HG03342 (cell line): ENCODE measurements at regions not wholly inside any gene's neighbourhood (a gene's known extent, or its start where the extent isn't known, plus 50 kb on each side); places are given as distances from the start of the nearest gene placed in this dataset.

ENCODE experiments used
- ATAC-seq: cut with Tn5 transposase; IDR thresholded peaks from one replicate; pipeline ENCODE4 v1.9.1; 2021; ENCODE audit warnings: mild to moderate bottlenecking, moderate library complexity; ENCODE audit not compliant: unreplicated experiment

DNA sequence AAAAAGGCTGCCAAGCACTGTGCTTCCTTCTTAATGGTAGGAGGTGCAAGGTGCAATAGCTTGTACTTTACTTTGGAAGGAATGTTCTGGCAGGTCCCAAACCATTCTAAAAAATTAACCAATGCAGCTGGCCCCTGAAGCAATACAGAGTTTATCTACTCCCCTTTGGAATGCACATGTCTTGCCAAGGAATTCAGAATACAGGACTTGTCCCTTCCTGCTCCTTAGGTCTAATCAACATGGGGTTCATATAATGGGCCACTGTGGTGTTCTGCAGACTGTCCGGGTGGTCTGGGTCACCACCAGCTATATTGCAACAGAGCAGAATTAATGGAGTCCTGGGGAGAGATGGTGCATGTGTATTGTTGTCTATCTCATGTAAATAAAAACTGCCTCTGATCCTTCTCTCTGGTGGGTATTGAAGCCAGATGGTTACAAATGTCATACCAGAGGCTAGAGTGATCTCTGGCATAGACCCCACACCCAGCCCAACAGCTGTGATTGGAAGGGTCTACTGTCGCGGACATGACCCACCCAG, 112.8 kb downstream of the RIPK4 start:
- no peak for ATAC-seq

DNA sequence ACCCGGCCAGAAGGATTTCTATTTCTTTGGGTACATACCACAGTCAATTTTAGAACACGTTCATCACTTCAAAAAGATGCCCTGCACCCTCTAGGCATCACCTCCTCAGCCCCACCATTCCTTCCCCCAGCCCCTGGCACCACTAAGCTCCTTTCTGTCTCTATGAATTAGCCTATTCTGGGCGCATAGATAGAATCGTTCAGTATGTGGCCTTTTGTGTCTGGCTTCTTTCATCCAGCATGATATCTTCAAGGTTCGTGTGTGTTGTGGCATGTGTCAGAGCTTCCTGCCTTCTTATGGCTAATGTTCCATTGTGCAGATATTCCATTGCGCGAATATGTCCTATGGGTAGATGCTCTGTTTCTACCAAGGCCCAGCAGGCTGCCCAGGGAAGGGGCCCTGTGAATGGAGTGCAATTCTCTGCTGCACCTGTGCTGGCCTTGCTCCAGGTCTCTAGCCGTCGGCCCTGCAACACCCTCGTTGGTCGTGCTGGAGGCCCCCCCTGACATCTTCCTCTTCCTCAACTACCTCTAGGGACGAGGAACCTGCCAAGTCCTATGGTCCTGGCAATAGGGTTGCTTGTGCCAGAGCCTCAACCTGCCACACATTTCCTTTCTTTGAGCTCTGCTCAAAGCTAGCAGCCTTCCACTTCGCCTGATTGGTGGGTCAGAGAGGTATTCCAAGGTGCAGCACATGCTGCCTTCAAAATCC, 113.5 kb downstream of the RIPK4 start:
- ATAC-seq: no peak

DNA sequence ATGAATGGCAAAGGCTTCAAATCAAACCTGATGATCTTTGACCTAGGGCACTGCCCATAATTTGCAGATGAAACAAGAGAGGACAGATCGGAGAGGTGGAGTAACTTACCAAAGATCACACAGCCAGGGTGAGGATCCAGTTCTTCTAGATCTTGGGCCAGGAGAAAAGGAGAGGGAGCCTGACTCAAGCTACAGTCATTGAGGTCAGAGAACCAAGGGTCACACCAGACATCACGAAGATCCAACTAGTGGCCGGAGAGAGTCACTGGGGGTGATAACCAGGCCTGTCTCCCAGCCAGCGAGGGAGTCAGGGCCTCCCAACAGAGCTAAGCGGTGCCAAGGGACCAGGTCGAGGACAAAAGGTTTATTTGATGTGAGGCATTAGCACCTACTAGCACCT, 115.0 kb downstream of the RIPK4 start:
- ATAC-seq: no peak

DNA sequence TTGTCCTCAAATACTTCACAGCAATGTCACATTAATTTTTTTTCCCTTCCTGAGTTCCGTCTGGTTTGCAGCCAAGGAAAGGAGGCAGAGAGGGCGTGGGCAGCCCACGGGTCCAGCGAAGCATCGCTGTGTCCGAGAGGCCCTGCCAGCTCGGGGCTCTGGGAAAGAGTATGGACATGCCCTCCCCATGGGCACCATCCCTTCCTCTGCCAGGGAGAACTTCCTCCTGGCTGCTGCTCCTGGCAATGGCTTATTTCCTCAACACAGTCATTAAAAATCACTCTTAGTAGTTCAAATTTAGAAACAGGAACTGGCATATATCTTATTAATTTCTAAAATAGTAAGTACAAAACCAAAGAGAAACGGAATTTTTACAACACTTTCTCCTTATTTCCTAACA, 115.4 kb downstream of the RIPK4 start:
- no peak for ATAC-seq

DNA sequence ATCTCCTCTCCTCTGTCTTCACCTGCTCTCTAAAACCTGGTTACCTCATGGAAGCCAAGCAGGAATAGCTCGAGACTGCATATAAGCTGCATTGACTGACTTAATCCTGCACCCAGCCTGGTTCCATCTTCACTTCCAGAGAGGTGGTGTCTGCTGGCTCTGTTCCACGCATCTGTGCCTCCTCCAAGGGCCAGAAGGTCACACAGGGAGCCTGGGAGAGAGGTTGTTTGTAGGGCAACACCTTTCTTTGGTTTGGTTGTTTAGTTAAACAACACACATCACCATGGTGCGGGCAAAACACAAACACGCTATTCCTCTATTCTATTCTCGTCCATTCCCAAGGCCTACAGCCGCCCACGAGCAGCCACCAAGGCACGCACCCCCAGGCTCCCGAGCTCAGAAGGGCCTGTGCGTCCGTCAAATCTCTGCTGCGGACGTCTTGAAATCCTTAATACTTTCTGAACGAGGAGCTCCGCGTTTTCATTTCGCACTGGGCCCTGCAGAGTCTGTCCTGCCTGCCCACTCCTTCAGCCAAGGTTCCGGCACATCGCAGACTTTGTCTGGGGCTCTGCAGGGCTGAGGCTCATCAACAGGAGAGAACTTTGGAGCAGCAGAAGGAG, 116.2 kb downstream of the RIPK4 start:
- no peak for ATAC-seq

DNA sequence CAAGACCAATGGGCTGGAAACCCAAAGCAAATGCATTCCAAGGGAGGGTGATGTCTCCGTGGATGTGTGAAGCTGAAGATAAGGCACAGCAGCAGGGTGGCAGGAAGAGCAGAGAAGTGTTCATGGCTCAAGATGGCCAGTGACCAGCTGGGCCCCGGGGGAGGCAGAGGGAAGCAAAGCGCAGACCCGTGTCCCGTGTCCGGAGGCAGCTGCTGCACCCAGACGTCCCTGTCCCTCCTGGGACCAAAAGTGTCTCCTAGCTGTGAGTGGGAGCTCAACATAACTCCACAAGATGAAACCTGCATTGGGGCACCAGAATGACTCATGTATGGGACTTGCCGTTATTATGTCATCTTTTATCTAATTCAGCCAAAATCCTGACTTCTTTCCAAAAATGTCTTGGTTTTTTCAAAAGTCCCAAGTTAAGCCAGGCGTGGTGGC, 118.2 kb downstream of the RIPK4 start:
- ATAC-seq: no peak

DNA sequence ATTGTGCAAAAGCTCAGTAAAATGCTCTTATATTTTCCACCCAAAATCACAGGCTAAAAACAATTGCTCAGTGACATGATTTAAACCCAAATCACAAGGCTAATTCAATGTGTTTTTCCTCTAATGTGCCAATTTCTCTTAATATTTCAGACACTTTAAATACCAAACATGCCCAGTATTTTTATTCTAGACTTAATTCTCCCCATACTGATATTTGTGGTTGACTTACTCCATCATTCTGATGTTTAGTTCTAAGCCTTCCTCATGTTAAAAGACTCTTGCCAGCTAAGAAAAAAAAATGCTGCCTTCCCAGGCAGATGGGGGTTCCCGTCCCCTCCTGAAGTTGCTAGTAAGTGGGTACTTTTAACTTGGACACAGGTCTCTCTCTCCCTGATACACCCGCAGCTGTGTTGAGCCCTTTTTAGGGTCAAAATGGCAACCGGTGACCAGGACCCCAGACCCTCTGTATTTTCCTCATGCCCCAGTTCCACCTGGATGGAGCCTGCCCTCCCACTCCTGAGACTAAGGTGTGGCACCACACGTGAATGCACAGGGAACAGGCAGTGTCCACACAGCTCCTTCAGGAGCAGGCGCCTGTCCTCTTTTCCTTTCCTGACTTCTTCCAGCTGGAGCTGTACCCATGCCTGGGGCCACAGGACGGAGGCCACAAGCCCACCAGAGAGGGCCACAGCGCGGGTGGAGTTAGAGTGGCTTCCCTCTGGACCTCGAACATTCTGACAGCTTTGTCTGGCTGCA, 118.9 kb downstream of the RIPK4 start:
- no peak for ATAC-seq

DNA sequence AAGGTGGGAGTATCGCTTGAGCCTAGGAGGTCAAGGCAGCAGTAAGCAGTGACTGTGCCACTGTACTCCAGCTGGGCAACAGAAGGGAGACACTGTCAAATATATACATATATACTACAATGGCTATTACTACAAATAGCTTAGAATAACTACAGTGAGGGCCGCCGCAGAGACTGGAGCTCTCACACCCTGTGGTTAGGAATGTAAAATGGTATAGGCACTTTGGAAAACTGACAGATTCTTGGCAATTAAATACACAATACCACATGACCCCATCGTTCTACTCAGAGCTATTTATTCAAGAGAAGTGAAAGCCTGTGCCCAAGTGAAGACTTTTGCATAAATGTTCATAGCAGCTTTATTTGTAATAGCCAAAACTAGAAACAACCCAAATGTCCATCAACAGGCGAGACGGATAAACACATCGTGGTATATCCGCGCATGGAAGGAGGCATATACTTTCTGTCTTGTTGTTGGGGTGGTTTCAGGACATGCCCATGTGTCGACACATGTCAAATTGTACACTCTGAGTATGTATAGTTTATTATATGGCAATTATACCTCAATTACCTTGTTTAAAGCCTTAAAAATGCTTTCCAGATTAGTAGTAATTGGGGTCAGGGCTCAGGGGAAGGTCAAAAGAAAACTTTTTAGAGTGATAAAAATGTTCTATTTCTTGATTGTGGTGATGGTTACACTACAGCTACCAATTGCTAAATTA, 123.4 kb downstream of the RIPK4 start:
- no peak for ATAC-seq

DNA sequence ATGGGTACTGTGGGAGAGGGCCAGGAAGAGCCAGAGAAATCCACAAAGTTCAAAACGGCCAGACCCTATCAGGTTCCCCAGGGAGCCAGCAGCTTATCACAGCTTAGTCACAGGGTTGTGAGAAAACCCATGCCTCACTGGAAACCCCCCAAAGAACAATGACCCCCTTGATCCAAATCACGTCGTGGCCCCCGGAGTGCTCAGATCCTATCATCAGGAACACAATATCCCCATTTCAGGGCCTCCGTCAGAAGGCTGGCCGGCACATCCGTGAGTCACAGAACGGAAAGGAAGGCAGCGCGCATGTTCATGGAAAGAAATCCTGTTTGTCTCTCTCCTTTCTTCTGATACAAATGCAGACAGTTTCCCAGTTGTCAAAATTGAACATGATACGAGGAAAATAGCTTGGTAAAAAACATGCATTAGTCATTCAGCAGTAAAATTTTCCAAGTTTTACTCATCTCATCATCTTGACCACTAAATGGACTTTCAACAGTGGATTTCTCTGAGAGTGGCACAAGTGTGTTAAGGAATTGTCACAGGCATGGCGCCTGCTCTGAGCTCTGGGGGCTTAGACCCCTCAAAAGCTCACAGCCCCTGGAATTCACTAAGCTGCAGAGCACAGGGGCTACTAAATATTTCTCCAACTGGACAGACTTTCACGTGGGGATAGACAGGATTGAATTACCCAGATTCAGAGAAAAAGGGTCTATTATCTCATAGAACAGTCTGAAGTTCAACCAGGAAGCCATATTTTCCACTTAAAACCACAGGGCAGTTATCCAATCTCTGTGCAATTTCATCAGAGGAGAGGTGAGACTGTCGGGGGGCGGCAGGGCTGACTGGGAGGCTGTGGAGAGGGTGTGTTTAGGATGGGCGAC, 124.8 kb downstream of the RIPK4 start:
- no peak for ATAC-seq

DNA sequence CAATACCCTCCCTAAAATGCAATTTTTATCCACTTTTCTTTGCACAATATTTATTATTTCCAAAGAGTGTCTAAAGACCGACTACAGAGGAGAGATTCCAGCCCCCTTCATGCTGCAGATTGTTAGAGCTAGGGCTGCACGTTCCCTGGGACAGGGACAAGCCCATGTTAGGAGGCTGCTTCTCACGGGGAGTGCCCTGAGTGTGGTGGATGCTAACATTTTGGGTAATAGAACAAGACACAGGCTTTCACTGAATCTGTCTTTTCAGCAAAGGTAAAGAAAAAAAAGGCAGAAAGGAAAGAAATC, 125.4 kb downstream of the RIPK4 start:
- ATAC-seq: no peak

DNA sequence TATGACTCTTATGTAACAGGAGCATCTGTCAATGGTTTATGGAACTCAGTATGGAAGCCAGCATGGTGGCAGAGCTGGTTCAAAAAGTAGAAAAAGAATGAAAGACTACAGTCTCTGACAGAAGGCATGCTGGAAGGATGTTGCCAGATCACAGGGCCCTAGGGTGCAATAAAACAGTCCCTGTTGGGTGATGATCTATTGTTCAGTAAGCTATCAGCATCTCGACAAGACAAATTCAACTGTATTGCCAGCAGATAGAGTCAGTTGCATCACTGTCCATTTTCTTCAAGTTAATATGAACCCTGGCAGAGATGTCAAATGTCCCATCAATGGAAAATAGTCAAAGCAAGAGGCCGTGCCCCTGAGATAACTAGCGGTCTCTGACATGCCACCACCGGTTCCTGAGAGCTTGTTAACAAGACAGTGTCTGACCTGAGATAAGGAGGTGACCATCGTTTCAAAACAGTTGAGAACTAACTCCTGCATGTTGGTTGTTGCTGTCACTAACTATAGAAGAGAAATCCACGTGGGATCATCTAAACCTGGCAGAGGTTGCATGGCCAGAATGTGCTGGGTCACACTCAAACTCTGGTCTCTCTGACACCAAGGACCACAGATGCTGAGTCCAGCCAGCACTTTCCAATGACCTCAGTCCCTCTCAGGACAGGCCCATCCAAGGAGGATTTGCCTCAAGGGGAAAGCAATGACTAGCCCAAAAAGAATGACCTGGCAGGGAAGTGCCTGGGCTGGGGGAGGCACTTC, 125.9 kb downstream of the RIPK4 start:
- ATAC-seq: no peak

DNA sequence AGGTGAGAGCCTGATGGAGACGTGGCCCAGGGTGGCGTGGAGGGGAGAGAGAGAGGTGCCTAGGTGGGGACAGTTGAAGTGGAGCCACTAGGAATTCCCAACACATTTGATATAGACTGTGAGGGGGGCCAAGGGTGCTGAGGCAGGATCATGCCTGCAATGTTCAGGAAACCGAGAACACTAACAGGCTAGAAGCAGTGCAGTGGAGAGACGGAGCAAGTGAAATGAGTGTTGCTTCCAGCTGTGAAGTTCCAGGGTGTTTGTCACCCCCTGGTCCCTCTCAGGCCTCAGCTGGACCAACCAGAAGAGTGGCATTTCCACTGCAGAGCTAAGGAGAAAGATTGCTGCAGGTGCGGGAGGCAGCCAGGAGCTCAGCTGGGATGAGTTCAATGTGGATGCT, 127.1 kb downstream of the RIPK4 start:
- no peak for ATAC-seq

DNA sequence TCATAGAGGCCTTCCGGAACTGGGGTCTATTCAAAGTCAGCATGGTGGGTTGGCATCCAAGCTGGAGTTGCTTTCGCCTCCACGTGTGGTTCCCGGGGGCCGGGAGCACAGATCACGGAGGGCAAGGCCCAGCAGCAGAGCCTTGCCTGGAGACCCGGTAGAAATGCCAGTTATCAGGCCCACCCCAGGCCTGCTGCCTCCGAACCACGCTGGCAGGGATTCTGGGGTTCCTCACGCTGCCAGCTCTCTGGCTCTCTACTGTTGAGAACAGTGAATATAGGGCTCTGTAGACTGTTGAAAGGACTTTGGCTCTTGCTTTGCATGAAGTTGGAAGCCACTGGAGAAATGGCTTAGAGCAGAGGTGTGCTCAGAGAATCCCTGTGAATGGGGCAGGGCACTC, 127.5 kb downstream of the RIPK4 start:
- ATAC-seq: no peak

DNA sequence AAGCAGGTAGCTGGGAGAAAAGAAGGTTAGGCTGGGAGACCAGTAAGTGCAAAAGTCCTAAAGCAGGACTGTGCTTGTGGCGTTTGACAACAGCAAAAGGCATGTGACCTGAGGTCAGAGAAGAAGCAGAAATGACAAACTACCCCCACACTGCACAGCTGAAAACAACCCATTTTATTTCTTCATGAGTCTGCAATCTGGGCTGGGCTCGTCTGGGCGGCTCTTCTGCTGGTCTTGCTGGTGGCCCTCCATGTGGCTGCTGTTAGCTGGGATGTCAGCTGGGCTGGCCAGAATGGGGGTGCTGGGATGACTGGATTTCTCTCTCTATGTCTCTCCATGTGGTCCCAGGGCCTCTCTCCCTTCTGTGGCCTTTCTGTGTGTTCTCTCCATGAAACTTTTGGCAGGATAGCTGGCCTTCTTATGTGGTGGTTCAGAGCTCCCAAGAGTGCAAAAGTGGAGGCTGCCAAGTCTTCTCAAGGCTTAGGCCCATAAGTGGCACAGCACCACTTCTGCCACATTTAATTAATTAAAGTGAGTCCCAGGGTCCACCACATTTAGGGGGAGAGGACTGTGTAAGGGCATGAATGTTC, 128.6 kb downstream of the RIPK4 start:
- no peak for ATAC-seq

DNA sequence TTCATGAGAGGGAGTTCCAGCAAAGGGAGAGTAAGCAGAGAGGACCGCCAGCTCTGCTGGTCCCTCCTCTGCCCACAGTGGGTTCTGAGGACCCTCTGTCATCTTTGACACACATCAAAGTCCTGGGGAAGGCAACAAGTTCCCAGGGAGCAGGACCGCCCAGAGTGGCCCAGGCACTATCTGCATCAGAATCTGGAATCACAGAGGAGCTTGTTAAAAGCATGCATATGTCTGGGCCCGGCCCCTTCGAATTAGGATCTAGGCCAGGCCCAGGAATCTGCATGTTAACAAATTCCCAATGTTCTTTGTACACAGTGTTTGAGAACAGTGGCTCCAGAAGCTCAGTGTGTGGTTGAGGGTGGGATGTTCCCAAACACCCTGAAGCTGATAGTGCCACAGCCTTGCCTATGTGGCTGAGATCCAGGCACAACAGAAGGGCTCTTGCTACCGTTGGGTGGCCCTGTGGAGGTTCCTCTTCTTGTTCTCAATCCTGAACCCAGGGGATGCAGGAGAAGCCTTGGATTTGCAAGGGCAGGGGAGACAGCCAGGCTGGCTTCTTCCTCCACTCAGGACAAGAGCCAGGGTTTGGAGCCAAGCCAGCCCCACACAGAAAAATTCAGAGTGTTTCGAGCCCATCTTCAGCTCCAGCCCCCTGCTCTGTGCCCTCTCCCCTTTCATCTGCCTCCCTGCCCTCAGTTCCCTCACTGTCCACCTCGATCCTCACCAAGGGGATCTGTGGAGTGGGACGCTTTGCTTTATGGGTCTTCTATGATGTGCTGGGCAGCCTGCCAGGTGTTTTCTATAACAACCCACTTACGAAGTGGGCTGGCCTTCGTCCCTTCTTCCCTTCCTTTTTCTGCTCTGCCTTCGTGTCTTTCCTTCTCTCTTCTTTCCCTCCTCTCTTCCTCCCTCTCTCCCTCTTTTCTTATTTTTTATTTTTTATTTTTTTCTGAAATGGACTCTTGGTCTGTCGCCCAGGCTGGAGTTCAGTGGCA, 129.0 kb upstream of the TMPRSS2 start:
- ATAC-seq: no peak

DNA sequence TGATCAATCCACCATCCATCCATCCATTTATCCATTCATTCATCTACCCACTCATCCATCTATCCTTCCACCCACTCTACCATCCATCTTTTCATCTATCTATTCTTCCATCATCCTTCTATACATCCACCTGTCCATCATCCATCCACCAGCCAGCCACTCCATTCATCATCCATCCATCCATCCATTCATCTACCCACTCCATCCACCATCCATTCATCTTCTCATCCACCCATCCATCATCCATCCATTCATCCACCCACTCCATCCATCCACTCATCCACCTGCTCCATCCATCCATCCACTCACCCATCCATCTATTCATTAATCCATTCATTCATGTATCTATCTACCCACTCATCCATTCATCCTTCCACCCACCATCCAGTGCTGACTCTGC, 127.9 kb upstream of the TMPRSS2 start:
- no peak for ATAC-seq

DNA sequence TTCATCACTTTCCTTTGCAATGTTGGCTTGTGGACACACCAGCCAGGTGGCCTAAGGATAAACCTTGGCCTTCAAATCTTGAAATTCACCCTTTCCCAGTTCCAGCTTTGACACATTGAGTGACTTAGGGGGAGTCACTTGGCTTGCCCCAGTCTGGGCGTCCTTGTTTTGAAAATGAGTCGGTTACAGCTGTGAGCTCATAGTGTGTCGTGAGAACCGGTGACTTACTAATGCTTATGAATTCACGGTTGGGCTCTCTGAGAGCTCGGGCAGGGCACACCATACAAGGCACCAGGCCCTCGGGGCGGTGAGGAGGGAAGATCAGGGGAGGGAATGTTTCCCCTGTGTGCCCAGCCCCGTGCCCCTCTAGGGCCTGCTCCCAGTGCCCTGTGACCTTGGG, 126.9 kb upstream of the TMPRSS2 start:
- ATAC-seq: no peak

DNA sequence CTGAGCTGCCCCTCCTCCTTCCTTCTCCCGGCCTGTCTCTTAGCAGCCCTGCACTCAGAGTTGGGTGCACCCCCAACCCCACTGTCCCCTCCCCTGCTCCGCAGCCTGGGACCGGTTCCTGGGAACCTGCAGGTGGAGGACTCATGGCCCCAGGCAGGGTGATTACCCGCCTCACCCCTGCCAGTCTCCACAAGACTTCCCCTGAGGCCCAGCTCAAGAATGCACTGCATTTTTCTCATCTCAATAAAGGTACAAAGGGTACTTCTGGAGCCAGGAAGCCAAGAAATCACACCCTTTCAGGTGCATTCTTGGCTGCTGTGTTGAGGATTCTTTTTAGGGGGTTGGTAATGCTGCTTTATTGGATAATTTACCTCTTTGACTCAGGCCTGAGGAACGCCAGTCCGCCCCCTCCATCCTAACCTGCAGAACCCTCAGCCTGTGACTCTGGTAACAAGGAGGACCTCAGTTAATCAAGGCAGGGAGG, 126.3 kb upstream of the TMPRSS2 start:
- ATAC-seq: no peak
